ENCODE measurements at regions not wholly inside any gene's neighbourhood (a gene's known extent, or its start where the extent isn't known, plus 50 kb on each side); places are given as distances from the start of the nearest gene placed in this dataset.
A peak's percentile ranks its signal among the peaks of the same experiment; 100 is the strongest.

- no peak overlapping the region for H3K4me3 ChIP-seq
- no peaks in the 10 kb centered on the region for H3K9me3 ChIP-seq (ENCODE audit: low read depth)
- TF ChIP-seq CTCF (IDR thresholded peaks at IDR 0.05; ENCODE audit: low read depth, low read length), result no peak
- H3K36me3 ChIP-seq, result no peaks in the 10 kb centered on the region
- peak in 1 of 2 donors; percentile 16 for DNase-seq (ENCODE audit: low read depth in 1 of 2, low spot score in 1 of 2)
- H3K27me3 ChIP-seq, result no peaks in the 10 kb centered on the region
- no peak overlapping the region for H3K27ac ChIP-seq
- H3K4me1 ChIP-seq (ENCODE audit: low read depth), result no peaks in the 10 kb centered on the region
Observed at GRCh38 chr3:18135060-18135814, 289.9 kb downstream of the SATB1 start.

- Histone ChIP-seq H3K9me3 (ENCODE audit: low read depth) (no peaks in the 10 kb centered on the region), H3K27me3 (no peaks in the 10 kb centered on the region), H3K4me1 (ENCODE audit: low read depth) (no peaks in the 10 kb centered on the region), H3K27ac (no peak overlapping the region), H3K36me3 (no peaks in the 10 kb centered on the region), H3K4me3 (no peak overlapping the region)
- TF ChIP-seq CTCF (IDR thresholded peaks at IDR 0.05; ENCODE audit: low read depth, low read length), result no peak
- peak in 1 of 2 donors; percentile 68 for DNase-seq (ENCODE audit: low read depth in 1 of 2, low spot score in 1 of 2)
Observed at GRCh38 chr3:18134386-18135059, 290.6 kb downstream of the SATB1 start.

- H3K9me3 ChIP-seq (ENCODE audit: low read depth), result no peaks in the 10 kb centered on the region
- H3K4me3 ChIP-seq, result no peak overlapping the region
- no peaks in the 10 kb centered on the region for H3K27me3 ChIP-seq
- no peak for TF ChIP-seq CTCF (IDR thresholded peaks at IDR 0.05; ENCODE audit: low read depth, low read length)
- H3K27ac ChIP-seq, result no peak overlapping the region
- no peak for DNase-seq (ENCODE audit: low read depth in 1 of 2, low spot score in 1 of 2)
- no peaks in the 10 kb centered on the region for H3K4me1 ChIP-seq (ENCODE audit: low read depth)
- no peaks in the 10 kb centered on the region for H3K36me3 ChIP-seq
Observed at GRCh38 chr3:18132991-18133390, 292.1 kb downstream of the SATB1 start.

GRCh38 chr3:18127859-18128681 lies 297.1 kb downstream of the SATB1 start:
- Histone ChIP-seq H3K4me3 (no peak overlapping the region), H3K27ac (no peak overlapping the region), H3K4me1 (ENCODE audit: low read depth) (no peaks in the 10 kb centered on the region), H3K27me3 (no peaks in the 10 kb centered on the region), H3K36me3 (no peaks in the 10 kb centered on the region), H3K9me3 (ENCODE audit: low read depth) (no peaks in the 10 kb centered on the region)
- peak in 1 of 2 donors; percentile 12 for DNase-seq (ENCODE audit: low read depth in 1 of 2, low spot score in 1 of 2)
- no peak for TF ChIP-seq CTCF (IDR thresholded peaks at IDR 0.05; ENCODE audit: low read depth, low read length)

GRCh38 chr3:18127174-18127858 lies 297.8 kb downstream of the SATB1 start:
- no peaks in the 10 kb centered on the region for H3K9me3 ChIP-seq (ENCODE audit: low read depth)
- TF ChIP-seq CTCF (IDR thresholded peaks at IDR 0.05; ENCODE audit: low read depth, low read length), result no peak
- DNase-seq (ENCODE audit: low read depth in 1 of 2, low spot score in 1 of 2), result no peak
- no peaks in the 10 kb centered on the region for H3K36me3 ChIP-seq
- H3K4me3 ChIP-seq, result no peak overlapping the region
- no peaks in the 10 kb centered on the region for H3K27me3 ChIP-seq
- H3K27ac ChIP-seq, result no peak overlapping the region
- no peaks in the 10 kb centered on the region for H3K4me1 ChIP-seq (ENCODE audit: low read depth)

All from cardiac muscle cell (in vitro differentiated cells and primary cell).